ENCODE measurements at regions not wholly inside any gene's neighbourhood (a gene's known extent, or its start where the extent isn't known, plus 50 kb on each side); places are given as distances from the start of the nearest gene placed in this dataset.
A peak's percentile ranks its signal among the peaks of the same experiment; 100 is the strongest.

DNA sequence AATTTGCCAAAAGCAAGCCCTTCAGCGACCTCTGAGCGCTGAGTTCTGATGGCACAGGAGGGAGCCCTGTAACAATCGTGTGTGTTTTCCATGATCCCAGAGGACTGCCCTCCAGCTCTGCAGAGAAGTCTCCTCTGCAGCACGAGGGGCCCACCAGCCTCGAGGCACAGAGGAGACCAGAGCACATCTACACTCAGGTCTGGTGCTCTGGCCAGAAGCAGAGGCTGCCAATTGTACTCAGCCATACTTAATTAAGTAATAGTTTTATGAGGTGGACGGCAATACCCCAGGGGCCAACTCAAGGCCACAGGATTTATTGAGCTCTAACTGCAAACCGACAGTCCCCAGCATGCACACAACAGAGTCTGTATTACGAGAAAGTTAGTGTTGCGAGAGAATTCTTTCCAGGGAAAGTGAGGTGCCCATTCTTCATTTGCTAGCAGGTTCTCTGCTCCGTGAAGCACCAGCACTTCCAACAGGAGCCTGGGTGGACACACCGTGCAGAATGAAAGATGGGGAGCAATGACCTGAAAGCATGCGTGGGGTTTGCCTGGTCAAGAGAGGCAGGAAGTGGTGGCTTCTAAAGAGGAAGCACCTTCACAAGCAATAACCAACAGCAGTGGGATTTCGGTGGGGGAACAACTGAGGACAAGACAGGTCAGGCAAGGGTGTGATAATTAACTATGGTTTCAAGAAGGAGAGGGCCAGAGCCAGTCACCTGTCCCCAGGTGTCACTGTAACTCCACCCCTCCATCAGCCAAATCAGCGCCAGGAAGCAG, 92.8 kb upstream of the FOXC1 start:
- DNase-seq: no peak

DNA sequence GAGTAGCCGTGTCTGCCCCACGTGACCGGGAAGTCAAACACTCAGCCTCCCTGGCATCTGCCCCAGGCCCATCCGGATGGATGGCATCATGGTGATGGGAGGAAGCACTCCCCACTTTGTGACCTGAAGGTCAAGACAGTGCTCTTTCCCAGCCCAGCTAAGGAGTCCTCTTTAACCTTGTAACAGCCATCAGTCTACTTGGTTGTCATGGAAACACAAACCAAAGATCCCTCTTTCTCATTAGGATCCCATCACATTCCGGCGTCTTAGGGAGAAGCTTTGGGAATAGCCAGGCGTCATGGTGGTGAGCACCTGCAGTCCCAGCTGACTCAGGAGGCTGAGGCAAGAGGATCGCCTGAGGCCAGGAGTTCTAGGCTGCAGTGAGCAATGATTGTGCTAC, 90.9 kb upstream of the FOXC1 start:
- no peak for DNase-seq

DNA sequence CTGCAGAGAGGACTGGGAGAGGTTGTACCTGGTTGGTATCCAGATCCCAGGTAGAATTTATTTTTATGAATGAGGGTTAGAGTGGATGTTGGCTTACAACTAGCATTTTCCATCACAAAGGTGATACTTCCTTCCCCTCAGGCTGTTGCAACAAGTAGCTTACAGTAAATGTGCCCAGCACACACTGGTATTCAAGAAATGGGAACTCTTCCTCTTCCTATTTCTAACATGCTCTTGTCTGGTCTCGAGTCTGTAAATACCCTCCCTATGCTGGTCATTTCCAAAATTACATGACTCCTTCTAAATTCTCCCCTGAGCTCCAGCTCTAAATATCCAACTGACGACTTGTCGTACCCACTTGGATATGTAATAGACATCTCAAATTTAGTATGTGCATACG, 90.1 kb upstream of the FOXC1 start:
- DNase-seq: no peak

DNA sequence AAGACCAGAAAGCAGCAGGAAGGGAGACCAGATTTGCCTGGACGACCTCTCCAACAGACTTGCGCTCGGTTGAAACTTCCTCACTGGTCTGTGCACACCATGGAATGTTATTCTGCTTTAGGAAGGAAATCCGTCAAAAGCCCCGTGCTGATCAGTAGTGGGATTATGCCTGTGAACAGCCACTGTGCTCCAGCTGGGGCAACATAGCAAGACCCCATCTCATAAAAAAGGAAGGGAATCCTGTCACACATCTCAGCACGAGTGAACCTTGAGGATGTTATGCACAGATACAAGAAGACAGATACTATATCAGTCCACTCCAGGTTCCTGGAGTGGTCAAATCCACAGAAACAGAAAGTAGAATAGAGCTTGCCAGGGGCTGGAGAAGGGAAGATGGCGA, 86.9 kb upstream of the FOXC1 start:
- DNase-seq: no peak

DNA sequence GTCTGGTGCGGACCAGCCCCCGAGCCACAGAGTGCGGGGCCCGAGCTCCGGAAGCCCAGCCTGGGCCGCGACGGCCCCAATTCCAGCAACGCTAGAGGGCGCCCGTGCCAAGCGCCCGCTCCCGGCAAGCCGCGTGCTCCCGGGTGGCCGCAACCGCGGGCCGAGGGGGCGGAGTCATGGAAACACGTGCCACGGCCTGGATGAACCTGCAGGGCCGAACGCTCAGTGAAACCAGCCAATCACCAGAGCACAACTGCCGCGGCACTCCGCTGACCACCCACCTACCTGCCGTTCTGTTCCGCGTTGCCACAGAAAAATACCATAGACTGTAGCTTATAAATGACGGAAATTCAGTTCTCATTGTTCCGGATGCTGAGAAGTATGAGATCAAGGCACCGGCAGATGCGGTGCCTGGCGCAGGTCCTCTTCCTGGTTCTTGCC, 85.7 kb upstream of the FOXC1 start:
- DNase-seq: peak; percentile 57 to 78 (median 62)

DNA sequence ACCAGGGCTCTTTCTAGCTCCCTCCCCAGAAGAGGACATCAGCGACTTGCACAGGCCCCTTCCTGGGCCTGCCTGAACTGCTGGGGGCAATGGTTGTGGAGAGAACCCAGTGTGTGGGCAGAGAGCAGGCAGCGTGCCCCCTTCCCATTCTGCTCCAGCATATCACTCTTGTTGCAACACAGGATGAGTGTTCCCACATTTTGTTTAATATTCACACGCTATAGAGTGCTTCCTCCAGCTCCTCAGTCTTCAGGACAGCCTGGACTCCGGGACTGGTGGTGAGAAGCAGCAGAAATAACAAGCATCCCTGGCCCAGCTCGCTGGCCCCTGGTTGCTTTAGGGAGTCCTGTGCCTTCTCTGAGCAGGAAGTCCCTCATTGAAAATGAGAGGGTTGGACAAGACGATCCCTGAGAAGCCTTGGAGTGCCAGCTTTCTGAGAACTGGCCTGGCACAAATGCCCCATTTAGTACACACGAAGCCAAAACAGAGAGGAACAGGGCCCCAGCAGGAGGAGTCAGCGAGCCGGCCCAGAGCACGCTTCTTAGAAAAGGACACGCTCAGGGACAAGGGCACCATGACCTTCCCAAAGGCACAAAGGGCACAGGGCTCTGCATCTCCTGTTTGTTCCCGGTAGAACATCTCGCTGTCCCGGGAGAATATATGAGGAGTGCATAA, 84.2 kb upstream of the FOXC1 start:
- no peak for DNase-seq

DNA sequence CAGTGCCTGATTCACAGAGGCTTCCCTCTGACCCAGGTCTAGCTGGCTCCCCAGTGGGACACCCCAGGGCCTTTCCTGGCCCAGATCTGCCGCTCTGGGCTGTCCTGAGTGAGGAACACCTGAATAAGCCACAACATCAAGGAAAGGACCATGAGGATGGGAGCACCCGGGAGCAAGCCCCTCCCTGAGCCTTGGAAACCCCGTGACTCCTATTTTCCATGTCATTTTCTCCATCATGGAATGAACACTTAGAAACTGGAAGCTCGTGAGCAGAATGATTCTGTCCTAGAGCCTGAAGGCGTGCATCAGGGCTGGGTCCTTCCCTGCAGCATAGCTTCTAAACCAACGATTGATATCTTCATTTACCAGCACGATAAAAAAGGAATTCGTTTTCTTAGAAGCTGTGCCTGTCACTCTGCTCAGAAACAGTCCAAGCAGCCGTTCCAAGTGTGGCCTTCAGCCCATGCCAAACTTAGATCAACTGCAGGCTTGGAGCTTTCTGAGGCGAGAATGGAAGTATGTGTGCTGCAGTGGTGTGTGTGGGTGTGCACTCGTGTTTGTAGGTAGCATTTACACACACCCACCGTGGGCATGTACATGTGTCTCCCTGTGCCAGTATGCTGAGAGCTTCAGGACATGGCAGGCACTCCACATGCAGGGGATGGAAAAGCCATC, 83.2 kb upstream of the FOXC1 start:
- DNase-seq: no peak

DNA sequence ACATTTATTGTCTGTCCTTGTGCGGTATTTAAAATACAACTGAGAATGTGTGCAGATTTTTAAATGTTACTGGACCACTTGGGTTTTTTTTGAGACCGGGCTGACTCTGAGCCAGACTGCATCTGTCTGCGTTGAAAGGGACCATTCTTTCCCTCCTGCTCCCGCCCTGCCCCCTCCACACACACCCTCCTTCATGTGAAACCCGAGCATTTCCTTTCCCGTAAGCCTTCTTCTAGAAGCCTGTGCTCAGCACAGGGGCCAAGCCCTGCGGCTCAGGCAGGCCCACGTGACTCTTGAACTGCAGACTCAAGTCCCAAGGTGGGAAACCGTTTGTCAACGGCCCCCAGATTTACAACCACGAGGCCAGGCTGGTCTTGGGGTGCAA, 82.7 kb upstream of the FOXC1 start:
- DNase-seq: peak in 1 of 5 donors; percentile 86

DNA sequence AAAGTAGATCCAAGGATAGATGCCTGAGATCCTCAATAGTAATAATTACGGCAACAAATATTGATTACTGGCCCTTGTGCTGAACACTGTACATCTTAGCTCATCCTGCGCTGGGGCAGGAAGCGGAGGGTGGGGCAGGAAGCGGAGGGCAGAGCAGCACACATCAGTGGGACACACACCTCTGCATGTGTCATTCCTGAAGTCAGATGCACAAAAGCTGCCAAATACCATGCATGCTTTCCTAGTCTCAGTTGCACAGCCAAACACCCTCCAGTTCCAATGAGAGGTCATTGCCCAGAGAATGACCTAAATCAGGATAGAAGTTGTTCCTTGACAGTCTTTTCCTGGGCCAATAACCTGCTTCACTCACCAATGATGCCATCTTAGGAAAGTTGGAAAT, 74.4 kb upstream of the FOXC1 start:
- peak in 2 of 5 donors; percentile 39 to 81 for DNase-seq

DNA sequence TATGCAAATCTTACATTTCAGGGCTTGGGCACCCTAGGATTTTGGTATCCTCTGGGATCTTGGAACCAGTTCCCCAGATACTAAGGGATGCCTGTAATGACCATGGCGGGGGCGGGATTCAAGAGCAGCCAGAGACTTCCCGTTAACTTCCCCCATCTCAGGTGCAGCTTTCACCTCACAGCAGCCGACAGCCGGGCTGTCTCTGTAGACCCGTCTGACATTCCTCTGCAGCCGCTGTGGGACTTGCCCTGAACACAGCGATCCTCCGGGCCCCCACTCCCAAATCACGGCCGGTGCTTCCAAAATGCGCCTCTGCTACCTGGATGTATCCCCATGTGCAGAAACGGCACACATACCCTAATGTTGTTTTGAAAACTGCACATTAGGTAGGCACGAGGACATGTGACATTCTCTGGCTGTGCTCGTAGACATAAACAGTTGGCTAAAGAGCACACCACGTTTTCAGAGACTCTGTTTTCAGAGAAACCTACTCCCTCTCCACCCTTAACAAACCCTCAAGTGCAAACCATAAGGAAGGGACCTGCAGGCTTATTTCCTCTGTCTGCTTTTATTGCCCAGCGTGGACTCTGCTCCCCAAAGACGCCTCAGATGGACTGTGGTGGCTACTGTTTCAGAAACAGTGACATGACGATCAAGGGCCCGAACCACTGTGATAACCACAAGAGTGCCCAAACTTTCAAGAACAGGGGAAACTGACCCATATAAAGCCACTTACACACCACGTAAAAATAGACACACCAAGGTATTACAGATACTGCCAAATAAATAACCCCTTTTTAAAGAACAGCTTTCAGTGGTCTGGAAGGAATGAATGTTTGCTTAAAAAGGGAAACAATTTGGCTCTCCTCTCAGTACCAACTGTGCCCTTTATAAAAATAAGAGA, 72.9 kb upstream of the FOXC1 start:
- DNase-seq: peak in 1 of 5 donors; percentile 40

DNA sequence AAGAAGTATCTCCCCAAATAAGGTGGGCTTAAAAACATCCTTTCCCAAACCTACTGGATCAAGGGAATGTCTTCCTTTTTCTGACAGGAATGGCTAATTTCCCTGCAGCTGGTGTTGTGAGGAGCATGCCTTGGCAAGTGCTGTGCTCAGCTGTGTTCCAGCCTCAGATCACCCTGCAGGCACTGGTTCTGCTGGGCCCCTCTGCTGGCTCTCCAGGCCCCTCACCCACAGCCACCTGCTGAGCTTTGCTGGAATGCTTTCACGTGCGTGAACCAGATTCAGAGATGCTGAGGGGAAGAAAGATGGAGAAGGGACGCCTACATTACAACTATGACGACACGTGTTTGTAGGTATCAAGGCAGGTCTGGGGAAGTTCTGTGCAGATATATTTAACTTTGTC, 71.3 kb upstream of the FOXC1 start:
- DNase-seq: no peak

DNA sequence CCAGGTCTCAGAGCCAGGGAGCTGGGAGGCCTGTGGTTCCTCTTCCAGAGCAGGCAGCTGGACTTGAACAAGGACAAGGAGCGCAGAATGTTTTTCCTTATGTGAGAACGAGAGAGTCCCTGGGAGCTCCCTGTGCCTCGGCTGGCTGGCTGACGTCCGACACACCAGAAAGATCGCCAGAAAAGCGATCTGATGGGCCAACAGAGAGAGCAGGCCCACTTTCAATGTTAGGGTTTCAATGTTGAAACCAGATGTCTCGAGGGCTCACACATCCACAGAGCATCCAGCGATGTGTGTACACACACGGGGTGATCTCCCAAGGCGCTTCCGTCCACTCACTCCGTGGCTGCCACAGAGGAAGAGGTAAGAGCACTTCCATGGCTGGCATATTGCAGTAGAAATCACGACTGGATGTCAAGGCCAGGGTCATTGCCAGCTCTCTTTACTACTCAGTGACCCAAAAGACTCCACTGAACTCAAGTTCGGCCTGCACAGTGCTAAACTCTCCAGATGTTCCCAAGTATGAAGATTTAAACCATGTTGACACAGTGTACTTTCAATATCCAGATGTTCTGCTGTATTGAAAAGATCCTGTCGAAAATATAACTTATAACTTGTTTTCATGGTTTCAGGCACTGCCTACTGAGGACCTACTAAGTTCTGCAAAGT, 70.8 kb upstream of the FOXC1 start:
- no peak for DNase-seq

DNA sequence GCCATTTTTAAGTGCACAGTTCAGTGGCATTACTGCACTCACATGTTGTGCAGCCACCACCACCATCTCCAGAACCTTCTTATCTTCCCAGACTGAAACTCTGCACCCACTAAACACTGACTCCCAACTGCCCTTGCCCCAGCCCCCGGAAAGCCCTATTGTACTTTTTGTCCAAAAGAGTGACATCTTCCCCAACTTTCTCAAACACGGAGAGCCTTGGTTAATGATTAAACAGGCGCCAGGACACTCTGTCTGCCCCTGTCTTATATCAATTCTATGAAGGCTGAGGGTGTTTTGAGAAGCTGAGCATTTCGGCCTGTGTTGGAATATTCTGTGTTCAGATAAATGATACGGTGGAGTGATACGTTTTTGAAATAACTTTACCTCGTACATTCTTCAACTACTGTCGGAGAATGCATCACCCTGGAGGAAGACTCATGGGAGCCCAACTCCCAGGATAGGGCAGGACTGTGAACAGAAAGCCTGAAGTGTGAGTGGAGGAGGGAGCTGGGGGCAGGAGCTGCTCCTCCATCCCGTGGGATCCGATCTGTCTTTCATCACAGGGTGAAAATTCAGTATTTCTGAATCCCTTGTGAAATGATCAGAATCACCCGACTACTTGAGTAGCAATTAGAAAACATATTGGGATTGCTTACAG, 68.7 kb upstream of the FOXC1 start:
- DNase-seq: no peak

DNA sequence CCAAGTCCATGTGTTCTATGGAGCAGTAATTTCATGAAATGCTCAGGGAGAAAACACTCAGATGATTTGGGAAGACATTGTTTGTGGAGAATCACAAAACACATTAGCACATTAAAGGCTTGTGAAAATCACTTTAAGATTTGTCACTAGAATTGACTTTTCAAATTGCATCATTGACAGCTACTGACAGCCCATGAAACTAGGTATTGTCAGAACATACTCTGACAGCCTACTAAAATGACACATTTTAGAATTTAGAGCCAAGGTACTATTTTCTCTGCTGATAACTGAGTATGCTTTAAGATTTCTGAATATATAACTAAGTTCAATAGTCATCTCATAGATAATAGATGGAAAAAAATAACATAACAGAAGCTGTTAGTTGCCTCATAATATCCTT, 67.4 kb upstream of the FOXC1 start:
- no peak for DNase-seq

DNA sequence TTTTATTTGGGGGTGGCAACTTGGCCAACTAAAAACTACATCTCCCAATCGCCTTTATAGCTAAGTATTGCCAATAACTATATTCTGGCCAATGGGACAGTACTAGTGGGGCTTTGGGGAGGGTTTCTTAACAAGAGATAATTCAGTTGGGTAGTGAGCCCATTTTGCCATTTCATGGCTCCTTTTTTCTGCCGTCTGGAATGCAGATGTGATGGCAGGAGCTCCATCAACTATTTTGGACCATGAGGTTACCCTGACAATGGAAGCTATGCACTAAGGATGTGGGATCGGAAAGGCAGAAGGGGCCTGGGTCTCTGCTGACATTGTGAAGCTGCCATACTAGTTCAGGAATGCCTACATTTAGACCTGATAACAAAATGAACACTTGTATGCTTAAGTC, 67.0 kb upstream of the FOXC1 start:
- no peak for DNase-seq

DNA sequence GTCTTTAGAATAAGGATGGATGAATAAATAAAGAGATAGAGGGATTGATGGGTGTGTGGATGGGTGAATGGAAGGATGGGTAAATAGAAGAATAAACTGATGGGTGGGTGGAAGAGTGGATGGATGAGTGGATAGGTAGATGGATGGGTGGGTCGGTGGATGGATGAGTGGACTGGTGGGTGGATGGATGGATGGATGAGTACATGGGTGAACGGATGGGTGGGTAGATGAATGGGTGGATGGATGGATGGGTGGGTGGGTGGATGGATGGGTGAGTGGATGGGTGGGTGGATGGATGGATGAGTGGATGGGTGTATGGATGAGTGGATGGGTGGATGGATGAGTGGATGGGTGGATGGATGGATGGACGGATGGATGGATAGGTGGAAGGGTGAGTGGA, 65.7 kb upstream of the FOXC1 start:
- DNase-seq: no peak

DNA sequence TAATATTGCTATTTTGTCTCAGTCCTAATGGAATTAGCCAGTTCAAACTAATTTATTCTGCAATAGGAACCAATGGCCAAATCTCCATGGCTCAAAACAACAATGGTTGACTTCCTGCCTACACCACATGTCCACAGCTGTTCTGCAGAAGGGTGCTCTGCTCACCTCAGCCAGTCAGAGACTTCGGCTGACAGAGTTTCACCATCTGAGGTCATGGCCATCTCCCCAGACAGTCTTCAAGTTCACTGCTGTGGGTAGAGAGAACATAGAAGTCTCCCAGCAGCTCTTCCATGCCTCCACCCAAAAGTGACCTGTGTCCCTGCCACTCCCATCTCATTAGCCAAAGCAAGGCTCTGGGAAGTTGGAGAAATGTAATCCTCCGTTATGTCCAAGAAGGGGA, 65.1 kb upstream of the FOXC1 start:
- no peak for DNase-seq

DNA sequence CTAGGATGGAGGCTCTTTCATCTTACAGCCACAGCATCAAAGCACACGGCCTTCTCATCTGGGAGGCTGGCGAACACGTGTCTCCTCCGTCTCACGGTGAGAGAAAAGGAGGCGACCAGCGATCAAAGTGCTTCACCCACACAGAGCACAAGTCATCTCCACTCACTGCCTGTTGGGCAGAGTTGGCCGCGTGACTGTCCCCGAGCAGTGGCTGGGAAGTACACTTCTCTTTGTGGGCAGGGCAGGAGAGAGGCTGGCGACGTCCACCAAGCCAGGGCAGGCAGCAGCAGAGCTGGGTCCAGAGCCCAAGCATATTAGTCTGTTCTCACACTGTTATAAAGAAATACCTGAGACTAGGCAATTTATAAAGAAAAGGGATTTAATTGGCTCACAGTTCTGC, 64.1 kb upstream of the FOXC1 start:
- no peak for DNase-seq

DNA sequence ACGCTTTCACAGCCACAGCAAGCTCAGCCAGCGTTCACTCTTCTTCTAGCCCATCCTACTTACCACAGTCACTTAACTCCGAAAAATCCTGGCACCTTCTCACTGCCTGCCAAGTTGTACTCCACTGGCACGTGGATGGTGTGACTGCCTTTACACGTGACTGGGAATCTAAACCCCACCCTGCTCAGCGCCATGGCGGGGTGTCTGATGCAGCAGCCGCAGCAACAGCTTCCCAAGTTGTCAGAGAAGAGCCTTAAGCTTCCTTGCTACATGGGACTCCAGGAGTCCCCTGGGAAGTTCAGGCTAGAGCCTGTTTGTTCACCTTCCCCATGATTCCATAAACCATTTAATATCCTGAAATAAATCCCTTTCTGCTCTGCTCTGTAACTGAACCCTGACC, 61.9 kb upstream of the FOXC1 start:
- DNase-seq: no peak

DNA sequence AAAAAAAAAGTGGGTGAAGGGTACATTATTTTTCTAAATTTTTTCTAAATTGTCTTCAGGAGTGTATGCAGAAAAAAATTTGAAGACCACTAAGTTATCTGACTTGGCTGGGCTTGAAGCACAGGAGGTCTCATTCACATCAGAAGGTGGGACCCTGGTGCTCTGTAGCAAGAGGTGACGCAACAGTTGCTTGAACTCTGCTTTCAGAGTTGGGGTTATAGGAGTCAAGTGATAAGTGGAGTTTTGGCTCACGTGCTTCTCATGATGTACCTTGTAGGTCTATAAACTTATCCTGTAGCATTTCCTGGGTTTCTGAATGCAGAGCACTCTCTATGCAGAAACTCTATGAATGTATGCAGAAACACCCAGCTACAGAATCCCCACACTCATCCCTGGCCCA, 58.5 kb upstream of the FOXC1 start:
- no peak for DNase-seq

DNA sequence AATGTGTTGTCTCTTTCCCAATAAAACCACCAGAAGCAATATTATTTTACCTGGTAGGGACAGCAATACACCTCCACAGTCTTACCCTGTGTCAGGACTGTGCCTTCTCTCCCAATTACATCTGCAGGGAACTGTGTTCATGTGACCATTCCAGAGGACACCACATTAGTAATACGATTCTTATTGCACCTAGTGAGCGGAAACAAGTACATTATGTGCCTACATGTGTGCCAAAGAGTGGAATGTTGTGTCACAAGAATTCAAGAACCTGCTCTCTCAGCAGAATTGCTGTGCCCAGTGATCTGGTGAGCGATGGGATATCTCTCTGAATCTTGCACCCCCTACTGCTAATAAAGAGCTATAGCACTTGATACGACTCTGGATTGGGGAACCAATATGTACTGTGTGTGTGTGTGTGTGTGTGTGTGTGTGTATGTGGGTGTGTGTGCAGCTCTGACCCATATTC, 57.4 kb upstream of the FOXC1 start:
- peak in 1 of 5 donors; percentile 56 for DNase-seq
